ENCODE measurements at regions not wholly inside any gene's neighbourhood (a gene's known extent, or its start where the extent isn't known, plus 50 kb on each side); places are given as distances from the start of the nearest gene placed in this dataset.

DNA sequence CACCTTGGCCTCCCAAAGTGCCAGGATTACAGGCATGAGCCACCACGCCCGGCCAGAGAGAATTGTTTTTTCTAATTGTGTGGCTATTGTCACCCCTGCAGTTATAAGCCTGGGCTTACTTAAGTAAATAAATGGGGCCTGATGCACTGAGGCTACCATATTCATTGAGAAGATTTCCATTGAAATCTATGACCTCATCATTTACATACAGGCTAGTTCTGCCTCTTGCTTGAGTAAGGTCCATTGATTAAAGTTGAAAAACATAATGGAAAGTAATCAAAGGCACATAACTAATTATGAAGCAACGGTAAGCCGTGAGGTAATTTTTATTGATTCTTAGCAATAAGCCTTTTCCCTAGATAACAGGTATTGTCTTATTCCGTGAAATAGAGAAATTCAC is 788.9 kb downstream of the ADGRL2 start:
- H3K4me1 ChIP-seq = no peaks in the 10 kb centered on the region
- no peak overlapping the region for H3K4me3 ChIP-seq
- intact Hi-C loops (cut with DNase I; ENCODE audit: low total_unique reads) = no loop called here
- H3K27ac ChIP-seq = no peak overlapping the region
- ATAC-seq = no peak
- DNase-seq = no peak
- no peaks in the 10 kb centered on the region for H3K9me3 ChIP-seq
- H3K27me3 ChIP-seq = no peaks in the 10 kb centered on the region
- in situ Hi-C loops (cut with MboI; ENCODE audit: low sequenced_read_pairs in 4 of 4) = no loop called here
- no peaks in the 10 kb centered on the region for H3K36me3 ChIP-seq
- TF ChIP-seq, protein P1, sequence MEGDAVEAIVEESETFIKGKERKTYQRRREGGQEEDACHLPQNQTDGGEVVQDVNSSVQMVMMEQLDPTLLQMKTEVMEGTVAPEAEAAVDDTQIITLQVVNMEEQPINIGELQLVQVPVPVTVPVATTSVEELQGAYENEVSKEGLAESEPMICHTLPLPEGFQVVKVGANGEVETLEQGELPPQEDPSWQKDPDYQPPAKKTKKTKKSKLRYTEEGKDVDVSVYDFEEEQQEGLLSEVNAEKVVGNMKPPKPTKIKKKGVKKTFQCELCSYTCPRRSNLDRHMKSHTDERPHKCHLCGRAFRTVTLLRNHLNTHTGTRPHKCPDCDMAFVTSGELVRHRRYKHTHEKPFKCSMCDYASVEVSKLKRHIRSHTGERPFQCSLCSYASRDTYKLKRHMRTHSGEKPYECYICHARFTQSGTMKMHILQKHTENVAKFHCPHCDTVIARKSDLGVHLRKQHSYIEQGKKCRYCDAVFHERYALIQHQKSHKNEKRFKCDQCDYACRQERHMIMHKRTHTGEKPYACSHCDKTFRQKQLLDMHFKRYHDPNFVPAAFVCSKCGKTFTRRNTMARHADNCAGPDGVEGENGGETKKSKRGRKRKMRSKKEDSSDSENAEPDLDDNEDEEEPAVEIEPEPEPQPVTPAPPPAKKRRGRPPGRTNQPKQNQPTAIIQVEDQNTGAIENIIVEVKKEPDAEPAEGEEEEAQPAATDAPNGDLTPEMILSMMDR (IDR thresholded peaks at IDR 0.05 in 4 of 5, conservative IDR thresholded peaks at IDR 0.05 in 1 of 5) = no peak

DNA sequence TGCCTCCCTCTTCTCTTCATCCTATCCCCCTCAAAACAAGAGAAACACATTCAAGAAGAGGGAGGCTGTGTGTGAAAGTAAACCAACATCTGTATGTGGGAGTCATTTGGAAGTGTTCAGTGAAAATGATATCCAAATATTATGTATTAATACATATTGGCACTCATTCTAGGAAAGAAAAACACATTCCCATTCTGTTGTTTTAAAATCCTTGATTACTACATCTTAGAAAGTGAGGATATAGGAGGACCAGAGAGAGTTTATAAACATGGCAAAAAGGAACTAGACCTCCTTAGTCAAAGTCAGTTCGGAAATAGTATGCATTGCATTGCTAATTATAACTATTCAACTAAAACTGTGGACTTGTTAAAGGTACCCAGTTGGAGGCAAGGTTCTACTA is 786.6 kb downstream of the ADGRL2 start:
- in situ Hi-C loops (cut with MboI; ENCODE audit: low sequenced_read_pairs in 4 of 4) = no loop called here
- H3K4me3 ChIP-seq = no peak overlapping the region
- DNase-seq = no peak
- no peaks in the 10 kb centered on the region for H3K27me3 ChIP-seq
- no peaks in the 10 kb centered on the region for H3K4me1 ChIP-seq
- TF ChIP-seq, protein P1 (IDR thresholded peaks at IDR 0.05 in 4 of 5, conservative IDR thresholded peaks at IDR 0.05 in 1 of 5) = no peak
- no peak for TF ChIP-seq POLR2A (IDR thresholded peaks at IDR 0.05)
- H3K27ac ChIP-seq = no peak overlapping the region
- H3K9me3 ChIP-seq = no peaks in the 10 kb centered on the region
- no peak for ATAC-seq
- intact Hi-C loops (cut with DNase I; ENCODE audit: low total_unique reads) = no loop called here
- H3K36me3 ChIP-seq = no peaks in the 10 kb centered on the region

DNA sequence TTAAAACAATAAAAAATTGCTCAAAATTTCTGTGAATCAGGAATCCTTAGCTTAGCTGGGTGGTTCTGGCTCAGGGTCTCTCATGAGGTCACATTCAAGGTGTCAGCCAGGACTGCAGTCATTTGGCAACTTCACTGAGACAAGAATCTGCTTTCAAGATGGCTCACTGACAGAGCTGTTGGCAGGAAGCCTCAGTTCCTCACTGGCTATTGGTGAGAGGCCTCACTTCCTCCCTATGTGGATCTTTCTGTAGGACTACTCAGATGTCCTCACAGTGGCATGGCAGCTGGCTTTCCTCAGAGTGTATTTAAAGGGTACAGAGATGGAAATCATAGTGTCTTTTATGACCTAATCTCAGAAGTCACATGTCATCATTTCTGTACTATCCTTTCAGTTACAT is 785.7 kb downstream of the ADGRL2 start:
- H3K27ac ChIP-seq = no peak overlapping the region
- no peaks in the 10 kb centered on the region for H3K9me3 ChIP-seq
- H3K4me1 ChIP-seq = no peaks in the 10 kb centered on the region
- DNase-seq (peak in 1 of 2 donors; percentile 36), ATAC-seq (no peak)
- no peaks in the 10 kb centered on the region for H3K36me3 ChIP-seq
- intact Hi-C loops (cut with DNase I; ENCODE audit: low total_unique reads) = no loop called here
- no peak overlapping the region for H3K4me3 ChIP-seq
- H3K27me3 ChIP-seq = no peaks in the 10 kb centered on the region
- TF ChIP-seq, protein P1 (IDR thresholded peaks at IDR 0.05 in 4 of 5, conservative IDR thresholded peaks at IDR 0.05 in 1 of 5) = no peak
- no peak for TF ChIP-seq POLR2A (IDR thresholded peaks at IDR 0.05)
- in situ Hi-C loops (cut with MboI; ENCODE audit: low sequenced_read_pairs in 4 of 4) = no loop called here

DNA sequence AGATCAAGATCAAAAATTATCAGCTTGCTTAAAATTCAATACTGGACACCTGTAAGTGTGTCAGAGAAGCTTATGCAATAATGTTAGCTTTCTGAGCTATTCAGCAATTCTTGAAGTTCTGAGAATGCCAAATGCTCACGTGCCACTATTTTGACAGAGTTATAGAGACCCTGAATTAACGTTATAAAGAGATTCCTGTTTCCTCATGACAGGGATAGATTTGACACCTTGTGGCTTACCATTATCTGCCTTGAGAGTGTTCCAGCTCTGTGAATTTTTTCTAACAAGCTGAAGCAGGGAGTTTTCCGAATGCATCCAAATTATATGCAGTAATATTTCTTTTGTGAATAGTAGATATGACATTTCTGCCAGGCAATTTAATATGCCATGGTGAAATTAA is 781.6 kb downstream of the ADGRL2 start:
- Histone ChIP-seq H3K9me3 (no peaks in the 10 kb centered on the region), H3K4me1 (peaks cover 0 to 3% of the 10 kb centered on the region in 2 donors), H3K27ac (no peak overlapping the region), H3K36me3 (no peaks in the 10 kb centered on the region), H3K27me3 (no peaks in the 10 kb centered on the region), H3K4me3 (no peak overlapping the region)
- ATAC-seq (no peak), DNase-seq (no peak)
- intact Hi-C loops (cut with DNase I; ENCODE audit: low total_unique reads) = no loop called here
- in situ Hi-C loops (cut with MboI; ENCODE audit: low sequenced_read_pairs in 4 of 4) = no loop called here
- TF ChIP-seq, protein P1 (IDR thresholded peaks at IDR 0.05 in 4 of 5, conservative IDR thresholded peaks at IDR 0.05 in 1 of 5) = no peak
- no peak for TF ChIP-seq POLR2A (IDR thresholded peaks at IDR 0.05)

DNA sequence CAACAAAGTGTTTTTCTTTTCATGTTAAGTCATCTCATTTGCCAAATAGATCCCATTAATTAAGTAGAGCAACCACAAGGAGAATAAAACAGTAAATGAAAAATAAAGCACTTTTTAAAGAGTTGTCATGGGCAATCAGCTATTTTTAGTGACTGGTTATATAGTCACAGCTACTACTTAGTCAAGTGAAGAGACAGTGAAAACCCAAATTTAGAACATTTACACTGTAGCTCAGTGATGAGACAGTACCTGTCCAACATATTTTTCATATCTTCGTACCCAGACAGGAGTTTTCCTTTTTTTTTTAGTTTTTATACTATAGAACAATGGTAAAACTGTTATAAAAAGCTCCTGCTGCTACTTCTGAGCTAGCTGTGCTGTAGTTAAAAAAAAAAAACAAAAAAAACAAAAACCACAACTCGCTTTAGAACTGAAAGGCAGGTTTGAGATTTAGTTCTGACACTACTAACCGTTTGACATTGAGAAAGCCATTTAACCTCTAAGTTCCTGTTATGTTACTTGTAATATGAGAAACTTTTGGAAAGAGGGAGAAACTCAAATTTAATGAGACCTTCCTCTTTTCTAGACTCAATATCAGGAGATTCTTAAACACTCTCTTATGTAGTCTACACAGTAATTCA is 777.5 kb downstream of the ADGRL2 start:
- Histone ChIP-seq H3K27me3 (no peaks in the 10 kb centered on the region), H3K4me1 (peaks cover 0 to 3% of the 10 kb centered on the region in 2 donors), H3K4me3 (no peak overlapping the region), H3K27ac (no peak overlapping the region), H3K9me3 (no peaks in the 10 kb centered on the region), H3K36me3 (no peaks in the 10 kb centered on the region)
- no peak for TF ChIP-seq POLR2A (IDR thresholded peaks at IDR 0.05)
- intact Hi-C loops (cut with DNase I; ENCODE audit: low total_unique reads) = no loop called here
- no peak for ATAC-seq
- in situ Hi-C loops (cut with MboI; ENCODE audit: low sequenced_read_pairs in 4 of 4) = no loop called here
- no peak for DNase-seq

All from gastrocnemius medialis (tissue), 4 donors.